ENCODE measurements at regions not wholly inside any gene's neighbourhood (a gene's known extent, or its start where the extent isn't known, plus 50 kb on each side); places are given as distances from the start of the nearest gene placed in this dataset.

DNA sequence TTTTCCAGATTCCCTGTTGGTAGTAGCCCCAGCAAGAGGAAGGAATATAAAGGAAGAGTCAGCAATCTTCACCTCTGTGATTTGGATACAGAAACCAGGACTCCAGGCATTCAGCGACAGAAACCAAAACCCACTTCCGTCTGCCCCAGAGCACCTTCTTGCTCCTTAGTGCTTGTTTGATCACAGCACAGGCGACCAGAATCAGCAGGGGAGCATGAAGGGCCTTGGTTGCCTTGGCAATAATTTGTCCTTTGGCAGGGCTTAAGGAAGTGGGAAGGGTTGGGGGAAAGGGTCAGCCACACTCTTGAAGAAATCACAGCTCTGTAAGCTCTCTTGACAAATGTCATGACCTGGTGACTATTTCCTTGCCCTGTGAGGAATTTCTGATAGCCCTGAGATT, 379.6 kb downstream of the OTUD1 start:
- 44% methylated on average over 3 of the region's 3 CpGs for WGBS (ENCODE audit: insufficient coverage, insufficient replicate concordance, low lambda C conversion rate, missing lambda C conversion rate)
- no peak for ATAC-seq
- POLR2A ChIA-PET, result no interaction called here

DNA sequence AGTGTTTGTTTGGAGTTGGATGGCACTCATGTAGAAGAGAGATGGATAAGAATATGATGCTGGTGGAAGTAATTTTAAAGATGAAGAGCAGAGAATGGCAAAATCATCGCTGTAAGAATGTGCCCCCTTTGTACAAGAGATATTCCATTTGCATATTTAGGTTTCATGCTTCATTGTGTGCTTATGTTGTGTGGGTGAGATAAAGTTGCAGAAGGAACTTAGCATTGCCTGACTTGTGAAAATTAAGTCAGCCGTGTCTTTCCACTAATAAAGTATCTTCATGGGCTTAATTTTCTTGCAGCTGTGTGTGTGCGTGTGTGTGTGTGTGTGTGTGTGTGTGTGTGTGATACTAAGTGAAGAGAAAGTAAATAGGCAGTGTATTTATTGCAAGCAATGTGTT, 381.9 kb downstream of the OTUD1 start:
- ChIA-PET SMC1A (ENCODE audit: uncharacterized antibody, unreplicated experiment) (no interaction called here), RAD21 (ENCODE audit: unreplicated experiment) (no interaction called here)
- no TSS peak for BruUV-seq (replicated peaks)
- TF ChIP-seq ESRRA (IDR thresholded peaks at IDR 0.05; ENCODE audit: low read length) (no peak), KAT2A (conservative IDR thresholded peaks at IDR 0.05; ENCODE audit: control insufficient read depth, low read depth, low read length) (no peak), HDAC2 (IDR thresholded peaks at IDR 0.05) (no peak), GATAD2B (conservative IDR thresholded peaks at IDR 0.05; ENCODE audit: low read depth) (no peak), SMC3 (IDR thresholded peaks at IDR 0.05; ENCODE audit: borderline replicate concordance, low read length) (no peak), MXI1 (IDR thresholded peaks at IDR 0.05; ENCODE audit: low read depth, low read length) (no peak), PAX8 (IDR thresholded peaks at IDR 0.05) (no peak), NBN (IDR thresholded peaks at IDR 0.05) (no peak), TARDBP (IDR thresholded peaks at IDR 0.05; ENCODE audit: borderline replicate concordance) (no peak), STAT1 (conservative IDR thresholded peaks at IDR 0.05) (no peak)
- TF ChIP-seq, protein P1, sequence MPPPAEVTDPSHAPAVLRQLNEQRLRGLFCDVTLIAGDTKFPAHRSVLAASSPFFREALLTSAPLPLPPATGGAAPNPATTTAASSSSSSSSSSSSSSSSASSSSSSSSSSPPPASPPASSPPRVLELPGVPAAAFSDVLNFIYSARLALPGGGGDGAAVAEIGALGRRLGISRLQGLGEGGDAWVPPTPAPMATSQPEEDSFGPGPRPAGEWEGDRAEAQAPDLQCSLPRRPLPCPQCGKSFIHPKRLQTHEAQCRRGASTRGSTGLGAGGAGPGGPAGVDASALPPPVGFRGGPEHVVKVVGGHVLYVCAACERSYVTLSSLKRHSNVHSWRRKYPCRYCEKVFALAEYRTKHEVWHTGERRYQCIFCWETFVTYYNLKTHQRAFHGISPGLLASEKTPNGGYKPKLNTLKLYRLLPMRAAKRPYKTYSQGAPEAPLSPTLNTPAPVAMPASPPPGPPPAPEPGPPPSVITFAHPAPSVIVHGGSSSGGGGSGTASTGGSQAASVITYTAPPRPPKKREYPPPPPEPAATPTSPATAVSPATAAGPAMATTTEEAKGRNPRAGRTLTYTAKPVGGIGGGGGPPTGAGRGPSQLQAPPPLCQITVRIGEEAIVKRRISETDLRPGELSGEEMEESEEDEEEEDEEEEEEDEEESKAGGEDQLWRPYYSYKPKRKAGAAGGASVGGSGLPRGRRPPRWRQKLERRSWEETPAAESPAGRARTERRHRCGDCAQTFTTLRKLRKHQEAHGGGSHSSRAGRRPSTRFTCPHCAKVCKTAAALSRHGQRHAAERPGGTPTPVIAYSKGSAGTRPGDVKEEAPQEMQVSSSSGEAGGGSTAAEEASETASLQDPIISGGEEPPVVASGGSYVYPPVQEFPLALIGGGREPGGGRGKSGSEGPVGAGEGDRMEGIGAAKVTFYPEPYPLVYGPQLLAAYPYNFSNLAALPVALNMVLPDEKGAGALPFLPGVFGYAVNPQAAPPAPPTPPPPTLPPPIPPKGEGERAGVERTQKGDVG (CRISPR knock-in tag; IDR thresholded peaks at IDR 0.05), result no peak
- TF ChIP-seq, protein P2, sequence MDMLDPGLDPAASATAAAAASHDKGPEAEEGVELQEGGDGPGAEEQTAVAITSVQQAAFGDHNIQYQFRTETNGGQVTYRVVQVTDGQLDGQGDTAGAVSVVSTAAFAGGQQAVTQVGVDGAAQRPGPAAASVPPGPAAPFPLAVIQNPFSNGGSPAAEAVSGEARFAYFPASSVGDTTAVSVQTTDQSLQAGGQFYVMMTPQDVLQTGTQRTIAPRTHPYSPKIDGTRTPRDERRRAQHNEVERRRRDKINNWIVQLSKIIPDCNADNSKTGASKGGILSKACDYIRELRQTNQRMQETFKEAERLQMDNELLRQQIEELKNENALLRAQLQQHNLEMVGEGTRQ (IDR thresholded peaks at IDR 0.05; ENCODE audit: borderline replicate concordance, low read depth, low read length), result no peak

More for the DNA sequence above, 379.6 kb downstream of the OTUD1 start:
- H3K4me2 ChIP-seq (ENCODE audit: control insufficient read depth, insufficient read depth), result no peak overlapping the region
- in situ Hi-C loops (cut with MboI), result no loop called here
- CTCF ChIA-PET, result no interaction called here
- H3K36me3 ChIP-seq (ENCODE audit: control insufficient read depth in 2 of 2, insufficient read depth in 2 of 2, low read length in 1 of 2), result no peaks in the 10 kb centered on the region
- H3K27ac ChIP-seq (ENCODE audit: control insufficient read depth, insufficient read depth), result no peak overlapping the region
- no TSS peak for BruUV-seq (replicated peaks)
- H4K20me1 ChIP-seq (ENCODE audit: control insufficient read depth, insufficient read depth), result no peaks in the 10 kb centered on the region
- SMC1A ChIA-PET (ENCODE audit: uncharacterized antibody, unreplicated experiment), result no interaction called here
- FAIRE-seq (no peak), DNase-seq (ENCODE audit: low read depth, low spot score) (no peak)
- H2AFZ ChIP-seq (ENCODE audit: control insufficient read depth, low read depth, low read length), result no peak overlapping the region
- no peak overlapping the region for H3K9ac ChIP-seq (ENCODE audit: control insufficient read depth, insufficient read depth, low read length)
- peaks cover 0 to 2% of the 10 kb centered on the region in 2 experiments; a peak in 2 of 4 replicates for H3K27me3 ChIP-seq (replicated peaks in 1 of 2; ENCODE audit: control insufficient read depth in 2 of 2, insufficient read depth in 2 of 2, low read length in 1 of 2)
- intact Hi-C loops (cut with micrococcal nuclease; ENCODE audit: unreplicated experiment), result no loop called here
- no peaks in the 10 kb centered on the region for H3K79me2 ChIP-seq (ENCODE audit: control insufficient read depth, insufficient read depth, low read length)
- no peak for TF ChIP-seq SUZ12 (IDR thresholded peaks at IDR 0.05; ENCODE audit: unreplicated experiment)
- no peak for TF ChIP-seq STAT3 (IDR thresholded peaks at IDR 0.05; ENCODE audit: low read depth, low read length)
- TF ChIP-seq CREB1 (IDR thresholded peaks at IDR 0.05; ENCODE audit: low read depth), result no peak
- TF ChIP-seq, protein P3, sequence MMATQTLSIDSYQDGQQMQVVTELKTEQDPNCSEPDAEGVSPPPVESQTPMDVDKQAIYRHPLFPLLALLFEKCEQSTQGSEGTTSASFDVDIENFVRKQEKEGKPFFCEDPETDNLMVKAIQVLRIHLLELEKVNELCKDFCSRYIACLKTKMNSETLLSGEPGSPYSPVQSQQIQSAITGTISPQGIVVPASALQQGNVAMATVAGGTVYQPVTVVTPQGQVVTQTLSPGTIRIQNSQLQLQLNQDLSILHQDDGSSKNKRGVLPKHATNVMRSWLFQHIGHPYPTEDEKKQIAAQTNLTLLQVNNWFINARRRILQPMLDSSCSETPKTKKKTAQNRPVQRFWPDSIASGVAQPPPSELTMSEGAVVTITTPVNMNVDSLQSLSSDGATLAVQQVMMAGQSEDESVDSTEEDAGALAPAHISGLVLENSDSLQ (IDR thresholded peaks at IDR 0.05), result no peak
- no peak for TF ChIP-seq CBX3 (IDR thresholded peaks at IDR 0.05; ENCODE audit: borderline replicate concordance, low read depth)
- TF ChIP-seq NR2C1 (IDR thresholded peaks at IDR 0.05), result no peak
- TF ChIP-seq SREBF2 (IDR thresholded peaks at IDR 0.05; ENCODE audit: low read length), result no peak
- TF ChIP-seq SMAD5 (IDR thresholded peaks at IDR 0.05; ENCODE audit: low read depth), result no peak
- TF ChIP-seq NR2F1 (conservative IDR thresholded peaks at IDR 0.05), result no peak
- no peak overlapping the region for H3K4me3 ChIP-seq
- no peaks in the 10 kb centered on the region for H3K9me3 ChIP-seq (replicated peaks; ENCODE audit: control insufficient read depth, insufficient read depth, low read length)
- no peaks in the 10 kb centered on the region for H3K4me1 ChIP-seq (ENCODE audit: control insufficient read depth, insufficient read depth, low read length)
- RAD21 ChIA-PET (ENCODE audit: unreplicated experiment), result no interaction called here

More for the DNA sequence above, 381.9 kb downstream of the OTUD1 start:
- no peak overlapping the region for H3K27ac ChIP-seq (ENCODE audit: control insufficient read depth, insufficient read depth)
- no peaks in the 10 kb centered on the region for H3K79me2 ChIP-seq (ENCODE audit: control insufficient read depth, insufficient read depth, low read length)
- no peaks in the 10 kb centered on the region for H4K20me1 ChIP-seq (ENCODE audit: control insufficient read depth, insufficient read depth)
- no peak overlapping the region for H3K4me2 ChIP-seq (ENCODE audit: control insufficient read depth, insufficient read depth)
- intact Hi-C loops (cut with micrococcal nuclease; ENCODE audit: unreplicated experiment) (no loop called here), in situ Hi-C loops (cut with MboI) (no loop called here)
- H3K9me3 ChIP-seq (replicated peaks; ENCODE audit: control insufficient read depth, insufficient read depth, low read length), result no peaks in the 10 kb centered on the region
- H3K9ac ChIP-seq (ENCODE audit: control insufficient read depth, insufficient read depth, low read length), result no peak overlapping the region
- 2% methylated on average over 3 of the region's 3 CpGs for WGBS (ENCODE audit: insufficient coverage, insufficient replicate concordance, low lambda C conversion rate, missing lambda C conversion rate)
- peaks cover 0 to 2% of the 10 kb centered on the region in 2 experiments; a peak in 2 of 4 replicates for H3K27me3 ChIP-seq (replicated peaks in 1 of 2; ENCODE audit: control insufficient read depth in 2 of 2, insufficient read depth in 2 of 2, low read length in 1 of 2)
- DNase-seq (ENCODE audit: low read depth, low spot score), result no peak
- FAIRE-seq, result no peak
- ATAC-seq, result no peak
- no peak overlapping the region for H2AFZ ChIP-seq (ENCODE audit: control insufficient read depth, low read depth, low read length)
- CTCF ChIA-PET, result no interaction called here
- POLR2A ChIA-PET, result no interaction called here
- H3K4me1 ChIP-seq (ENCODE audit: control insufficient read depth, insufficient read depth, low read length), result no peaks in the 10 kb centered on the region
- H3K4me3 ChIP-seq, result no peak overlapping the region
- no peaks in the 10 kb centered on the region for H3K36me3 ChIP-seq (ENCODE audit: control insufficient read depth in 2 of 2, insufficient read depth in 2 of 2, low read length in 1 of 2)

Data from GM12878 (cell line).